Hepatocyte (in vitro differentiated cells): ENCODE measurements at regions not wholly inside any gene's neighbourhood (a gene's known extent, or its start where the extent isn't known, plus 50 kb on each side); places are given as distances from the start of the nearest gene placed in this dataset.

Source experiments
- CTCF ChIP-seq: fragments of 200-600 bp; sonication (generic); IDR thresholded peaks from 2 replicates; pipeline ENCODE4 v1.5.1; 2016; ENCODE audit warnings: antibody characterized with exemption, mild to moderate bottlenecking; ENCODE audit not compliant: poor library complexity
- EZH2 ChIP-seq: fragments of 200-600 bp; sonication (generic); IDR thresholded peaks from 2 replicates; pipeline ENCODE4 v1.6.1; 2016; ENCODE audit warnings: antibody characterized with exemption, mild to moderate bottlenecking, borderline replicate concordance
- EZH2phosphoT487 ChIP-seq: fragments of 200-600 bp; sonication (generic); IDR thresholded peaks from one replicate; pipeline ENCODE4 v1.6.1; 2018; ENCODE audit warnings: antibody characterized with exemption, mild to moderate bottlenecking, low read depth, moderate library complexity; ENCODE audit not compliant: unreplicated experiment, severe bottlenecking

- TF ChIP-seq CTCF (no peak), EZH2phosphoT487 (no peak), EZH2 (no peak)
Measured at GRCh38 chr7:159263430-159263829, 118.8 kb upstream of the VIPR2 start.
